GM10266 (cell line): ENCODE measurements at regions not wholly inside any gene's neighbourhood (a gene's known extent, or its start where the extent isn't known, plus 50 kb on each side); places are given as distances from the start of the nearest gene placed in this dataset.
"Not testable (repeated sequence)": the region's sequence is repeated elsewhere in the genome, so short reads cannot be mapped to it uniquely, and the experiment has no call there.

ENCODE experiments used
- DNase-seq: peaks from one replicate; pipeline ENCODE4 v3.0.0; 2012; ENCODE audit errors: extremely low spot score
- TF ChIP-seq, protein P1 (sequence below): IDR thresholded peaks from 2 replicates; pipeline ENCODE4 v1.5.1; 2012; ENCODE audit warnings: mild to moderate bottlenecking, low read depth; ENCODE audit not compliant: control insufficient read depth, insufficient read depth; ENCODE audit errors: missing control alignments

DNA sequence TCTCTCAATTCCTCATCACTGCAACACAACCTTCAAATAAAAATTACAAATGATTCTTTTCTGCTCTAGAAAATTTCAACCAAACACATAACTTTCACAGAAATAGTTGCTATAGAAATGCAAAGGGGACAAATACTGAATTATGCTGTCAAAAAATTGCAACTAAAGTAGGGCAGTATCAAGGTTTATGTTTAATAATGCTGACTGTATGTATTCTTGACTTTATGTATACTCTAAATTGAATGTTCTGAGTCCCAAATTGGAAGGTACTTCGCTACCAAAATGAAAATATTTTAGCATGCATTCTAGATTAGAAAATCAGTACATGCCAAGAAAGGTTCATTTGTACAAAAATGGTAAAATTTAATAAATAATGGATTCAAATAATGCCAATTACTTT is 237.3 kb upstream of the TET2 start:
- DNase-seq, result no peak
- TF ChIP-seq, protein P1, sequence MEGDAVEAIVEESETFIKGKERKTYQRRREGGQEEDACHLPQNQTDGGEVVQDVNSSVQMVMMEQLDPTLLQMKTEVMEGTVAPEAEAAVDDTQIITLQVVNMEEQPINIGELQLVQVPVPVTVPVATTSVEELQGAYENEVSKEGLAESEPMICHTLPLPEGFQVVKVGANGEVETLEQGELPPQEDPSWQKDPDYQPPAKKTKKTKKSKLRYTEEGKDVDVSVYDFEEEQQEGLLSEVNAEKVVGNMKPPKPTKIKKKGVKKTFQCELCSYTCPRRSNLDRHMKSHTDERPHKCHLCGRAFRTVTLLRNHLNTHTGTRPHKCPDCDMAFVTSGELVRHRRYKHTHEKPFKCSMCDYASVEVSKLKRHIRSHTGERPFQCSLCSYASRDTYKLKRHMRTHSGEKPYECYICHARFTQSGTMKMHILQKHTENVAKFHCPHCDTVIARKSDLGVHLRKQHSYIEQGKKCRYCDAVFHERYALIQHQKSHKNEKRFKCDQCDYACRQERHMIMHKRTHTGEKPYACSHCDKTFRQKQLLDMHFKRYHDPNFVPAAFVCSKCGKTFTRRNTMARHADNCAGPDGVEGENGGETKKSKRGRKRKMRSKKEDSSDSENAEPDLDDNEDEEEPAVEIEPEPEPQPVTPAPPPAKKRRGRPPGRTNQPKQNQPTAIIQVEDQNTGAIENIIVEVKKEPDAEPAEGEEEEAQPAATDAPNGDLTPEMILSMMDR, result no peak

DNA sequence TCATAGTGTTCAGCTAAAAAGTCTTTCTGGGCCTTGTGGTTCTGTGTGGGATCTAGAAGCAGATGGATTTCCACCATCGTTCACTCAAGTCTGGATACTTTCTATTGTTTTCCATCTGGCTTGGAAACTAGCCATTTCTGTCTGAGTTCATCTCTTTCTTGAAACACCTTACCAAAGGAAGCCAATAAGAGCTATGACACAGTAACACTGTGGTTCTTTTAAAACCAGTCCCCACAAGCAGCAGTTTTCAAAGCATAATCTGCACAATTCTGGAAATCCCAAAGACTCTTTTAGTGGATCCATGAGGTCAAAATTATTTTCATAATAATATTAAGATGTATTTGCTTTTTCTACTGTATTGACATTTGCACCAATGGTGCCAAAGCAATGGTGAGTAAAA is 234.2 kb upstream of the TET2 start:
- TF ChIP-seq, protein P1, result no peak
- DNase-seq, result no peak

DNA sequence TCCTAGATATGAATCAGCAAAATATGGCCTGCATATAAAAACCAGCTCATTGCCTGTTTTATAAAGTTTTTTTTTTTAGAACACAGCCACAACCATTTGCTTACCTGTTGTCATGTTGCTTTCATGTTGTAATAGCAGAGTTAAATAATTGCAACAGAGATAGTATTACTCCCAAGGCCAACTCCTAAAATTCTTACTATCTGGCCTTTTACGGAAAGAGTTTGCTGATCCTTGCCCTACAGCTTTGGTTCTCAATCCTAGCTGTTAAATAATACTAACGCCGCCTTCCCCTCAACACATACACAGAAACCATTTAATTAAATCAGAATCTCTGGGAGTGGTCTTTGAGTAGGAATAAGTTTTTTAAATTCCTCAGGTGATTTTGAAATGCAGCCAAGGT is 231.3 kb upstream of the TET2 start:
- no peak for DNase-seq
- TF ChIP-seq, protein P1, result no peak

DNA sequence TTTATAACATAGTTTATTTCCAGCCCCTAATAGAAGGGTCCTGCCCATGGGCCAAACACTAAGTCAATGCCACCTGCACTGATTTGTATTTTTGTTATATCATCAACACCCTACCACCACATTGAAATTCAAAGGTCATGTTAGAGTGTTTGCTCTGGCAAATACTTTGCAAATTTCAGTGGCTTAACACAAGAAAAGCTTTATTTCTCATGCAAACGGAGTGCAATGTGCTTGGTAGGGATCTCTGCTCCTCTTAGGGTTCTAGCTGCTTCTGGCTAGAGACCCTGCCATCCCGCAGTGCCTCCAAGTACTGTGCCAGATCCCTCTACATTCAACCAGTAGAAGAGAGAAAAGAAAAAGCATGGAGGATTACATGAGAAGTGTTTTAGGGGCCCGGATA is 230.8 kb upstream of the TET2 start:
- DNase-seq, result no peak
- TF ChIP-seq, protein P1, result no peak

DNA sequence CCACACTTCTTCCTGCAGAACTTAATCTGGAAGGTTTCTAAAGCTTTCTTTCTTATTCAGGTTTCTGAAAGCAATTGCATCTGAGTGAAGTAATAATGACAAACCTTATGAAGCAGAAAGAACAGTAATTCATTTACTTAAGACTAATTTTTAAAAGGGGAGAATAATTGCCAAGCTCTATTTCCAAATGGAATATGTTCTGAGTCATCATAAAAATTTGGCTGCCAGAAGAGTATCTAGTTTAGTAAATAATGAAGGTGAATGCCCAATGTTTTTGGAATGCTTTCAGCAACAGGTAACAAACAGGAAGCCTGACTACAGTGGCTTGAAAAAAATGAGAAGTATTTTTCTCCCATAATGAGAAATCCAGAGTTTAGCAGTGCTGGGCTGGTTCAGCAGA is 227.3 kb upstream of the TET2 start:
- TF ChIP-seq, protein P1, result no peak

DNA sequence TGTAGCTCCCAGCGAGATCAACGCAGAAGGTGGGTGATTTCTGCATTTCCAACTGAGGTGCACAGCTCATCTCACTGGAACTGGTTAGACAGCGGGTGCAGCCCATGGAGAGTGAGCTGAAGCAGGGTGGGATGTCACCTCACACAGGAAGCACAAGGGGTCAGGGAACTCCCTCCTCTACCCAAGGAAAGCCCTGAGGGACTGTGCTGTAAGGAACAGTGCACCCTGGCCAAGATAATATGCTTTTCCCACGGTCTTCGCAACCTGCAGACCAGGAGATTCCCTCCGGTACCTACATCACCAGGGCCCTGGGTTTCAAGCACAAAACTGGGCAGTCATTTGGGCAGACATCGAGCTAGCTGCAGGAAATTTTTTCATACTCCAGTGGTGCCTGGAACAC is 216.4 kb upstream of the TET2 start:
- TF ChIP-seq, protein P1, result no peak

More for the DNA sequence above, 227.3 kb upstream of the TET2 start:
- DNase-seq, result no peak

DNA sequence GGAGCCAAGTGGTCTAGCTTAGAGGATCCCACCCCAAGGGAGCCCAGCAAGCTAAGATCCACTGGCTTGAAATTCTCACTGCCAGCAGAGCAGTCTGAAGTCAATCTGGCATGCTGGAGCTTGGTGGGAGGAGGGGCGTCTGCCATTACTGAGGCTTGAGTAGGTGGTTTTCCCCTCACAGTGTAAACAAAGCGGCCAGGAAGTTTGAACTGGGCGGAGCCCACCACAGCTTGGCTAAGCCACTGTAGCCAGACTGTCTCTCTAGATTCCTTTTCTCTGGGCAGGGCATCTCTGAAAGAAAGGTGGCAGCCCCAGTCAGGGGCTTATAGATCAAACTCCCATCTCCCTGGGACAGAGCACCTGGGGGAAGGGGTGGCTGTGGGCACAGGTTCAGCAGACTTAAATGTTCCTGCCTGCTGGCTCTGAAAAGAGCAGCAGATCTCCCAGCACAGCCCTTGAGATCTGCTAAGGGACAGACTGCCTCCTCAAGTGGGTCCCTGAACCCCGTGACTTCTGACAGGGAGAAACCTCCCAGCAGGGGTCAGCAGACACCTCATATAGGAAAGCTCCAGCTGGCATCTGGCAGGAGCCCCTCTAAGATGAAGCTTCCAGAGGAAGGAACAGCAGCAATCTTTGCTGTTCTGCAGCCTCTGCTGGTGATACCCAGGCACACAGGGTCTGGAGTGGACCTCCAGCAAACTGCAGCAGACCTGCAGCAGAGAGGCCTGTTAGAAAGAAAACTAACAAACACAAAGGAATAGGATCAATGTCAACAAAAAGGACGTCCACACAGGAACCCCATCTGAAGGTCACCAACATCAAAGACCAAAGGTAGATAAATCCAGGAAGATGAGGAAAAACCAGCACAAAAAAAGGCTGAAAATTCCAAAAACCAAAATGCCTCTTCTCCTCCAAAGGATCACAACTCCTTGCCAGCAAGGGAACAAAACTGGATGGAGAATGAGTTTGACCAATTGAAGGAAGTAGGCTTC is 215.6 kb upstream of the TET2 start:
- DNase-seq, result not testable (repeated sequence)
- TF ChIP-seq, protein P1, result peak; percentile 45

More for the DNA sequence above, 216.4 kb upstream of the TET2 start:
- no peak for DNase-seq
